HG03442 (cell line): ENCODE measurements at regions not wholly inside any gene's neighbourhood (a gene's known extent, or its start where the extent isn't known, plus 50 kb on each side); places are given as distances from the start of the nearest gene placed in this dataset.
"Not testable (repeated sequence)": the region's sequence is repeated elsewhere in the genome, so short reads cannot be mapped to it uniquely, and the experiment has no call there.

ENCODE experiments used
- ATAC-seq: cut with Tn5 transposase; IDR thresholded peaks from one replicate; pipeline ENCODE4 v1.9.1; 2021; ENCODE audit warnings: mild to moderate bottlenecking, moderate library complexity; ENCODE audit not compliant: unreplicated experiment

DNA sequence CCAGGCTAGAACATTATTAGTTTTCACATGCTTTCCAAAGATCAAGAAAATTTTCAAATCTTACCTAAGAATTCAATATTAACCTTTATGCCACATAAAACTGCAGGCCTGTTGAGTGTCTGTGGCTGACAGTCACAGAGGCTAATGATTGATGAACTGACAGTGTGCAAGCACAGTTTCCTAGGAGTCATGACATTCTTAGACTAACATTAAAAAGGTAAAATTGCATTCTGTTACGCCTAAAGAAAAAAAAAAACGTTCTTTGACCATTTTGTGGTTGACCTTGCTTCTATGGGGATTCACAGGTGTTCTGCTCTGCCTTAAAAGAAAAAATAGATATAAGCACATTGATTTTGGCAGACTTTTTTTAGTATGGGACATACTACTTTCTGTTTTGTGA lies 1776.2 kb downstream of the PCDH9 start:
- ATAC-seq = no peak

DNA sequence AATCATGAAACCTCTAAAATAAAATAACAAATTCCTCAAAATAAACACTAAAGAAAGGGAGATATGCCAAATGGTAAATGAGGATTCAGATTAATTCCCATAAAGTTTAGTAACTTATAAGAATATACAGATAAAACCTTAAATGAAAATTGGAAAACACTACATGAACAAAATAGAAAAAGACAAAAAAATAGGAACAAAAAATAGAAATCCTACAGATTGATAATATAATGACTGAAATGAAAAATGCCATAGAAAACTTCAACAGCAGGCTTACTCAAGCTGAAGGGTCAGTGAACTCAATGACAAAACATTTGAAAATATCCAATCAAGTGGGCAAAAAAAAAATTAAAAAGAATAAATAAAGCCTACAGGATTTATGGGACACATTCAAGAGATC lies 1784.8 kb downstream of the PCDH9 start:
- ATAC-seq = no peak

DNA sequence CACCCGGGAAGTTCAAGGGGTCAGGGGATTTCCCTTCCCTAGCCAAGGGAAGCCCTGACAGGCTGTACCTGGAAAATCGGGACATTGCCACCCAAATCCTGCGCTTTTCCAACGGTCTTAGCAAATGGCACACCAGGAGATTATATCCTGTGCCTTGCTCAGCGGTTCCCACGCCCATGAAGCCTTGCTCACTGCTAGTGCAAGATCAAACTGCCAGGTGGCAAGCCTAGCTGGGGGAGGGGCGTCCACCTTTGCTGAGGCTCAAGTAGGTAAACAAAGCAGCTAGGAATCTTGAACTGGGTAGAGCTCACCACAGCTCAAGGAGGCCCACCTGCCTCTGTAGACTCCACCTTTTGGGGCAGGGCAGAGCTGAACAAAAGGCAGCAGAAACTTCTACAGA lies 1794.5 kb downstream of the PCDH9 start:
- ATAC-seq = no peak

DNA sequence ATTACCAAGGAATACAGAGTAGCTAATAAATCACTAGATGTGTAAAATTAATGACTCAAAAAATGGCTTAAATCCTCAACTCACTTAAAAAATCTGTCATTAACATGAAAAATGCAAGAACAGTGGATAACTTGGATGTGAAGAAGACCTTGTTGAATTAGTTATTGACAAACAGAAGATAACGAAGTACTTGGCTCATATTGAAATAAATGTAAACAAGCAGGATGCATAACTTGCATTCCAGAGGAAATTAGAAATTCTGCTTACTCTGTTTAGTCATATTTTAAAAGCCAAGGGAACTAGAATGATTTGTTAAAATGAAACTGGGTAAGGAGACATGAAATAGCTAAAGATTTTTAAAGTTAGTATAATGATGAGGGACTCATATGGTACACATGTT lies 1812.2 kb downstream of the PCDH9 start:
- ATAC-seq = no peak

DNA sequence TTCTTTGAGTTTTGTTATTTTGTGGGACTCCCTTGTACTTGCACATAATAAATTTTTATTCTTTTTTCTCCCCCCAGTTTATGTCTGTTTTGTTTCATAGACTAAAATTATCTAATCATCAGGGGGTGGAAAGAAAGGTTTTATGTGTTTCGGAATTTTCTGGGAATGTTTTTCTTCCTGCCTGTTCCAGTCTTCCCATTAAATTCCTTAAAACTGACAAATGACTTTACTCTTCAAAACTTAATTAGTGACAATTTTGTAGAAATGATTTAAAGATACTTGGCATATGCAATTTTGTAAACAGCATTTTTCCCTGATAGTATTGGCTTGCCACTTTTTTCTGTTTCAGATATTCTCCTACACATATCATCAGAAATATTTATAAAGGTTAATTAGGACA lies 1813.4 kb downstream of the PCDH9 start:
- ATAC-seq = no peak

DNA sequence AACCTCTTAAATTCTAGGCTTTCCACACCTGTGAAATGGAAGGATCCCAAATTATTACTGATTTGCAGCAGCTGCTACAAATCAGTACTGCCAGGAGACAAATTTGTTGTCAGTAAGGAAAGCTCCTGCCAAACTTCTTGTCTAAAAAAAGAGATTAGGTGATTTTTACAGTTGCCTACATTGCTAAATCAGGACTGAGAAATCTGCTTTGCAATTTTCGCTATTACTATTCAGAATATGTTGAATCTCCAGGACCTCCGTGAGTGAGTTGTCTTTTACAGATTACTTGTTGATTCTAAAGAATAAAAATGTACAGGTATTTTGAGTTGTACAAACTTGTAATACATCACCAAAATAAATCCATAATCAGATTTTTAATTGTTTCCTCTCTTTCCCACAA lies 1815.9 kb downstream of the PCDH9 start:
- no peak for ATAC-seq

DNA sequence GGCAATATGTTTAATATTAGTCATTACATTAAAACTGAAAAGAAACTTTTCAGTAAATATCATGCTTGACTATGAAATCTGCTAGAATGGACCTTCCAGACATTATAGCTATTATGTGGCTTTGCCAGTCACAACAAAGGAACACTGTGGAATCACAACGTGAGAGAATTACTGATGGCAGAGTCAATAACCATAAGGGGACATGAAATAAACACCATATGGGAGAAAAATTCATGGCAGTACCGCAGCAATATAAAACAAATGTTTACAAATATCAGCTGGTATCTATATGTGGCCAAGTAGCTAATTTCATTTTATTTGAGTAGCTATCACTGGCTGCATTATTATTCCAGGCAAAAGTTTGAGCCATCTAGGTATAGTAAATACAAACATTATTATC lies 1818.6 kb downstream of the PCDH9 start:
- ATAC-seq = no peak

DNA sequence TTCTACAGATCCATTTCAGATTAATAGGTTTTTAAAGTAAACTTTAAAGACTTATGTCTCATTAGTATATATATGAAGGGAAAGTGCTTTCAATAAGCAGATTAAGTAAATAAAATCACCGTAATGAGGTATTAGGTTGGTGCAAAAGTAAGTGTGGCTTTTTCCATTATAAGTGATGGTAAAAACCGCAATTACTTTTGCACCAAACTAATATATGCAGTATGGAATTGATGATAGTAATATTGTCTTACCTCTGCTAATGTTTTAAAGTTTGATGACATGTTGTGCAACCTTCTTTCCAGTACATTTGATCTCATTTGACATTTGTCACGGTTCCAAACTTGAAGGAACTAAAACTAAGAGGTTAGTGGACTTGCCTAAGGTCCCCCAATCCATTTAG lies 1819.3 kb downstream of the PCDH9 start:
- no peak for ATAC-seq

DNA sequence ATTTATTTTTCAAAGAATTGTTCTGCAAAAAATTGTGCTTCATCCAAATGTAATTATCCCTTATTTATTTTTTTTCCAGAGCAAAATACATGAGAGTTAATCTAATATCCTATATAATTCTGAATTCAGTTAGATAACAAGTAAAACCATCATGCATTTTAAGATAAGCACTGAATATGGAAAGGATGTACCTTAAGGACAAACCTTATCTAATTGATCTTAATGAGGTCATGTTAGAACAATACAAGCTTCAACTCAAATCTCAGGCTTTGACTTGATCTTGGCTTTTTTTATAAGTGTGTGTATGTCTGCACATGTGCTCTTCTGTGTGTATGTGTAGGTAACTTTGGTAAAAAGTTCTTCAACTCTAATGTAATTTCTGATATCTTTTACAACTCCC lies 1828.8 kb downstream of the PCDH9 start:
- no peak for ATAC-seq

DNA sequence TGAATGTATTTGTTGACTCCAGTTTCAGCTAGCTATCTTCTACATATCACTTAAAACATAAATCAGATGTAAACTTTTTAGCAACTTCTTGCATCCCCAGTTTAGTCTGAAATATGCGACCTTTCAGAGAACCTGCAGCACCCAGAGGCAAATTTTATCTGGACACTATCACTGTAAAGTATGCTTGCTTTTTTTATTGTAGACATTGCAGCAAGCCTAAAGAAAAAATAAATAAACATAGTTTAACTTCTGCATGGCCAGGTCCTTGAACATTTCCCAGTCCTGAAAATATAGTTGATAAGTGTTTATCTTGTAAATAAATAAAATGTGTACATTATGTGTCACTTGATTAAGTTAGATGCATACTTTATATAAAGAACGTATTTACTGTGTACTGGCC lies 1829.4 kb downstream of the PCDH9 start:
- ATAC-seq = no peak

DNA sequence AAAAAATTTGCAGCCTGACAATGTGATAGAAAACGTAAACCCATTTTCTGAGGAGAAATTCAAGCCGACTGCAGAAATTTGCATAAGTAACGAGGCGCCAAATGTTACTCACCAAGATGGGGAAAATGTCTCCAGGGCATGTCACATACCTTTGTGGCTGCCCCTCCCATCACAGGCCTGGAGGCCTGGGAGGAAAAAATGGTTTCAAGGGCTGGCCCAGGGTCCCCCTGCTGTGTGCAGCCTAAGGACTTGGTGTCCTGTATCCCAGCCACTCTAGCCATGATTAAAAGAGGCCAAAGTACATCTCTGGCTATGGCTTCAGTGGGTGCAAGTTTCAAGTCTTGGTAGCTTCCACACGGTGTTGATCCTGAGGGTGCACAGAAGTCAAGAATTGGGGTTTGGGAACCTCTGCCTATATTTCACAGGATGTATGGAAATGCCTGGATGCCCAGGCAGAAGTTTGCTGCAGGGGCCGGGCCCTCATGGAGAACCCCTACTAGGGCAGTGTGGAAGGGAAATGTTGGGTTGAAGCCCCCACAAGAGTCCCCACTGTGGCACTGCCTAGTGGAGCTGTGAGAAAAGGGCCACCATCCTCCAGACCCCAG lies 1842.3 kb downstream of the PCDH9 start:
- no peak for ATAC-seq

DNA sequence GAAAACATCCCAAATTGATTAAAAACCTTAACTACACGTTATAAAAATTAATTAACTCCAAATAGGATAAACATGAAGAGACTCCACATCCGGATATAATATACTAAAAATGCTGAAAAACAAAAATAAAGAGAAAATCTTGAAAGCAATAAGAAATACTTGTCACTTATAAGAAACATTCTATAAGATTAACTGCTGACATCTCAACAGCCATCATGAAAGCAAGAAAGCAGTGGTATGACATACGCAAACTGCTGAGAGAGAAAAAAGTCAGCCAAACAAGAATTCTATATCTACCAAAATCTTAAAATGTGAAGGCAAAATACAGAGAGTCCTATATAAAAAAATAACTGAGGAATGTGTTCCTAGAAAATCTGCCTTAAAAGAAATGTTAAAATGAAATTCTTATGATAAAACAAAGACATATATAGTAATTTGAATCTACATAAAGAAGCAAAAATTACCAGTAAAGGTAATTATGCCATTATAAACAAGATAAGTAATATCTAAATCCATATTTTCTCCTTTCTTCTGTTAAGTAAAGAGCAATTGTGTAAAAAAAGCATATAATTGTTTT lies 1851.1 kb downstream of the PCDH9 start:
- ATAC-seq = no peak

DNA sequence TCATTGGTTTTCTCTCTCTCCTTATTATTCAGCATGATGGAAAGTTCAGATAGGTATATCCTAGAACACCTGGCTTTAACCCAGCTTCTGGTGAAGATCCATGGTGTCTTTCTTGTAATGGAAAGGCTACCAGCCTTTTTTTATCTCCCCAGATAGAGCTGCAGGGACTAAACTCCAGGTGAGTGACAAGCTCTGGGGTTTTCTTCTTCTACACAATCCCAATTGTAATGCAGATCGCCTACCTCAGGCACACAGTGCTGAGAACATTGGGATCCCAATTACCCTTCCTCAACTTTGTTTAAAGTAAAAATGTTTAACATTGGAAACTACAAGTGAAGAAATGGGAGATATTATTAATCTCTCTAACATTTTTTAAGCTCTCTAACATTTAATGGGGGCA lies 1851.7 kb downstream of the PCDH9 start:
- ATAC-seq = no peak

DNA sequence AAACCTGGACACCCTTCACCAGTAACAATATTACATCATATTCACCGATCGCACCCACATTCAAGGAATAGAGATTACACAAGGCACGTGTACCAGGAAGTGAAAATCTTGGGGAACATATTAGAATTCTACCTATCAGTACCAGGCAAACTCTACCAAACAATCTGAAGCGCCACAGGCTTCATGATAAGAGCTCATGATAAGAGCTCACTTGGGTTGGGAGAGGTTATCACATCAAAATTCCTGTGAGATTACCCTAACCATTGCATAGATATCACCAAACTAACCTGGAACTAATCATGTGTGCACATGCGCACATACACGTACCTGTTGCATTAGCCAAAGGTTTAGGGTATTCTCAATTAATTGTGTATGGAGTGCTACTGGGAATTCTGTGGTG lies 1861.3 kb downstream of the PCDH9 start:
- no peak for ATAC-seq

DNA sequence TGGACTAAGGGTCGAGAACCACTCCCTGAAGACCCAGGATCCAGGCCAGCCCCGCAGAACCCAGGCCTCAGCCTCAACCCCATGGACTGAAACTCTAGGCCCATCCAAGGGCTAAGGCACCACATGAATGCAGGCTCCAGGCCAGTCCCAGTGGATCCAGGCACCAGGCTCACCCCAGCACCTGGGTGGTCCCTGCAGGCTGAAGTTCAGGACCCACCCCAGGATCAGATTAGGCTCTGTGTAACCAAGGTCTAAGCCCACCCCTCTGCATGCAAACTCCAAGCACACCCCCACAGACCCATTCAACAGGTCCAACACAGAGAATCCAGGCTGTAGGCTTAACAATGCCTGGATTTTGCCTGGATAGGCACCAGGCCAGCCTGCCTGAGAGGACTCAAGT lies 1876.2 kb downstream of the PCDH9 start:
- ATAC-seq = no peak

DNA sequence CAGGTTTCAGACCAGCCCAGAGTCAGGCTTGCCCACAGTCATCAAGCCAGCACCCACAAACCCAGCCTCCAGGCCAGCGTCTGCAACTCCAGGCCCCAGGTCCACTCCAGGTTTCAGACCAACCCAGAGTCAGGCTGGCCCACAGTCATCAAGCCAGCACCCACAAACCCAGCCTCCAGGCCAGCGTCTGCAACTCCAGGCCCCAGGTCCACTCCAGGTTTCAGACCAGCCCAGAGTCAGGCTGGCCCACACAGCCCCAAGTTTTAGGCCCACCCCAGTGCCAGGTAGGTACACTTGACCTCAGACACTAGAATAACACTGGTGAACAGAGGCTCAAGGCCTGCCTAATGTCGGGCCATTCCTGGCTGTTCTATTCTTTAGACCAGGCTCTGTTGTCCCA lies 1877.0 kb downstream of the PCDH9 start:
- ATAC-seq = not testable (repeated sequence)

DNA sequence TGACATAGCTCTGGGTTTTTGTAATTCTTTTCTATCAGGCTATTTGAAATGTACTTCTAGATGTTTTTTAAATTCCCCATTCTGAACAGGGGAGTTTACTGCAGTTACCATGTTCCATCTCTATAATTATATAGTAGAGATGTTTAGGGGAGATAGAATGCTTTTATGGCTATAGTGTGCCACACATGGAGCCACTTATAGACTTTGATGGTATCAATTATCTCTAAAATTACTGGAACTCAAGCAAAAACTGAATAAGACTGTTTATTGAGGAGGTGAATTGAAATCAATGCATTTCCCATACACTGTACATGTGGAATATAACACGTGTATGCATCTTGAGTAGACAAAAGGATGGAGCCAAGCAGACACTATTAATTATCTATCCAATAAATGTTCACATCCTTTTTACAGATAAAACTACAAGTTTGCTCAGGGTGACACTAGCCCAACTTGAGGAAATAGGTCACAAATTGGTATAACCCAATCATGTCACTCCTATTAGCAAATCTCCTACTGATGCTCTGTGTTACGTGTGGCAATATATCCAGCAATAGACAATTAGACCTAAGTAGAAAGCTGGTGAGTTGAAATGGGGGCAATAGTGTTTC lies 1882.6 kb downstream of the PCDH9 start:
- no peak for ATAC-seq

DNA sequence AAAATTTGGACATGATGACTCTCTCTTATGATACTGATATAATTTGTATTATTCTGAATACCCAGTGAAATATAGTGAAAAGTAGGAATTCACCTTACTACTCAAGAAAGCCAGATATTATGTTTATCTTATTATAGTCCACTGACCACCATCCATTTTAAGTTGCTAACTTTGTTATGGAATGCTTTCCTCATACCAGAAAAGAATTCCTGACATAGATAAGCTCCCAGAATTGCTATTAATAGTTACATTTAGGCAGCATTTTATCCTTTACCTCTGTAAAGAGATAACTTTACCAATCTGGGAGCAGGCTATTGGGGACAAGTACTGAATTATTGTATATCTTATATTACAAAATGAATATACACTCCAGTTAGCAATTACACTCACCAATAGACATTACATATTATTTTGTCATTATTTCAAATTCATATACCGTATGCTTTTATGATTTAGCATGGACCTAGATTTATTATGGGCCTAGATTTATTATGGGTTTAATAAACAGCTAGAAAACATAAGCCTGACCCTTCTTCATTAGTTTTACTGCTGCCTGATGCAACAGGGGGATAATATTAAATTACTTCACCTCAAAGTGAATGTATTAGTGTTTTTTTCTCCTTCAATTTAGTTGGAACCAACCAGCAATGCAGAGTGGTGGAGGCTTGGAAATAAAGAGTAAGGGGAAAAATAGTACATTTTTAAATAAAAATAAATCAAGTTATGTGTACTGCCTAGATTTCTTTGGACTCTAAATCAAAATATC lies 1886.1 kb downstream of the PCDH9 start:
- ATAC-seq = no peak

DNA sequence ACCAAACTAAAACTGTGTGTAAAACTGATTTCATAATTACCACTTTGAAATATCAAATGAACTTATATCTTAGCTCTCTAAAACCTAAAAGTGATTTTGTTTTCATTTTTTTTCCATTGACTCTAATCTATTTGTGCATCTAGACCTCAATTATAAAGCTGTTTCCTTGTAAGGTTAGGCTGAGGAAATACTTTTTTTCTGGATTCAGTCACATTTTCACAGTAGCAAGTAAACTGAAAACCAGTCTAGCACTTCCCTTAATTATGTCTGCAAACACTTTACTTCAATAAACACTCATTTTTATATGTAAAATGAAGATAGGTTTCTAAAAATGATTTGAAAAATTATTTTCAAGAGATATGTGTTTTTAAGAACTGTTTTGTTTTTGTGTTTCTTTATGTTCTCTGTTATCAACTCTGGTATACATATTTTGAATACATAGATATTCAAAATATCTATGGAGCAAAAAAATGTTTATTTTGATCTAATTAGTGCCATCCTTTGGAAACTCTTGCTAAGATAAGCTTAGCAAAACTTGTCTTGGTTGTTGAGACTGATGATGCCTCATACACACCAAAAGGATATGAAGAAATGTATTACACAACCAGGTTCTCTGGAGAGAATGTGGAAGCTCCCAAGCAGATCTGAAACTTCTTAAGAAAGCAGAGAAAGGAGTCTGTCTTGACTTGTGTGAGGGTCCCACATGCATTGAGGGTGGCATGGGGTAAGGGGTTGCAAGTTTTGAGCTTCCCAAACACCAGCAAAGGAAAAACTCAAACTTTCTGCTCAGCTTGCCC lies 1887.4 kb downstream of the PCDH9 start:
- no peak for ATAC-seq

DNA sequence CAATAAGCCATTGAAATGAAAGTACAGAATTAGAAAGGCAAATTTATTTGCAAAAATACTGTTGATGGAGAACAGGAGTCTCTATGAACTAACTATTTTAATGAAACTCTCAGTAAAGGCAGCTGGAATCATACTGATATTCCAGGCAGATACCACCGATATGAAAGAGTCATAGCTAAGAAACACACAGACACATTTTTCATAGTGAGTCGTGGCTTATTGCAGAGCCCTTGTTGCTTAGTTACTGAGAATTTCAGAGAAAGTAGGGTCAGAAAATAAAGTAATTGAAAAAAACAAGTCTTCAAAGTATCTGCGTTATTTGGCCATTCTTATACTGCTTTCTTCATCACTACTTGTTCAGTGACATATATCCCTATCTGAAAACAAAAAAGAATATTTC lies 1890.9 kb downstream of the PCDH9 start:
- ATAC-seq = no peak

DNA sequence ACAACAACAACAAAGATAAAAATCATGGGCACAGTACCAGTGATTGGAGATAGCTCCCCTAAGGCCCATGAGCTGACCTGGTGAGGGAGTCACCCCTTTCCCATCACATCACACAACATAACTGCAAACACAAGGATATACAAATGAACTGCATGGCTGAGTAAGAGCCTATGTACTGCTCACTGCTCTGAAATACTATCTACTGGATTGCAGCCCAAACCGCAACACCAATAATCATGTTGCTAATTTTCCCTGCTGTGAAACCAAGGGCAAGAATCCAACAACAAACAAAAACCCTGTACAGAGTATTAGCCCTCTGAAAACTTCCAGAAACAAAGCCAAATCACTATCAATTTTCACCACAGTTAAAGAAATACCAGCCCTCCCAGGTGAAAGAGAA lies 1893.2 kb downstream of the PCDH9 start:
- no peak for ATAC-seq
